Endothelial cell of umbilical vein (primary cell): ENCODE measurements at regions not wholly inside any gene's neighbourhood (a gene's known extent, or its start where the extent isn't known, plus 50 kb on each side); places are given as distances from the start of the nearest gene placed in this dataset.
A peak's percentile ranks its signal among the peaks of the same experiment; 100 is the strongest.

Source experiments
- BruUV-seq: library from RNA; stranded (reverse); fragments of 400-500 nt; replicated peaks from 2 replicates; lab custom pipeline; 2021; lab: Mats Ljungman, UMichigan
- CTCF ChIA-PET: fragments of 300-600, 350-600 bp; sonication (Branson Sonifier 250); formaldehyde crosslinking; loops from one replicate; lab custom pipeline; 2021; ENCODE audit warnings: antibody characterized with exemption, inconsistent platforms; lab: Charles Lee
- POLR2A ChIA-PET: fragments of 300-600, 350-600 bp; sonication (Branson Sonifier 250); formaldehyde crosslinking; loops from one replicate; lab custom pipeline; 2021; ENCODE audit warnings: antibody characterized with exemption, inconsistent platforms; lab: Charles Lee
- DNase-seq: peaks from one replicate; pipeline ENCODE4 v3.0.0-alpha.2; 2011; ENCODE audit warnings: low read depth, low spot score
- FAIRE-seq: peaks from 2 replicates; lab custom pipeline; 2011; peaks lifted over from hg19 to GRCh38; lab: Jason Lieb, UNC
- H2AFZ ChIP-seq: 2 replicates; pipeline ENCODE4 v1.6.0; 2012; ENCODE audit warnings: low read depth, low read length, control low read depth, inconsistent platforms
- H3K27ac ChIP-seq: 2 replicates; pipeline ENCODE4 v1.5.1; 2011; ENCODE audit warnings: low read depth, mild to moderate bottlenecking, control low read depth, low read length, moderate library complexity; ENCODE audit not compliant: insufficient read depth
- H3K27me3 ChIP-seq, 2 experiments: 2 replicates each; pipeline versions ENCODE4 v1.6.0 to v1.6.1; 2011; ENCODE audit warnings: low read length in 2 of 2, mixed read lengths in 1 of 2; ENCODE audit not compliant: control insufficient read depth in 2 of 2, insufficient read depth in 2 of 2
- H3K36me3 ChIP-seq, 2 experiments: 2 replicates in 1 of 2; 3 replicates in 1 of 2; pipeline ENCODE4 v1.5.1; 2011; ENCODE audit warnings: low read length in 2 of 2, mild to moderate bottlenecking in 1 of 2, moderate library complexity in 1 of 2; ENCODE audit not compliant: control insufficient read depth in 2 of 2, insufficient read depth in 2 of 2; ENCODE audit errors: extremely low read depth in 1 of 2
- H3K4me1 ChIP-seq: 3 replicates; pipeline ENCODE4 v1.5.1; 2011; ENCODE audit warnings: mild to moderate bottlenecking, low read length; ENCODE audit not compliant: control insufficient read depth, insufficient read depth; ENCODE audit errors: extremely low read depth
- H3K4me2 ChIP-seq: 2 replicates; pipeline ENCODE4 v1.6.1; 2011; ENCODE audit warnings: low read length, control low read depth, mixed read lengths; ENCODE audit not compliant: insufficient read depth
- H3K4me3 ChIP-seq, 3 experiments: fragments of 200-600 bp in 1 of 3; sonication (generic), shearing (Covaris generic) in 1 of 3; replicated peaks in 1 of 3; 2 replicates each; pipeline ENCODE4 v1.5.1; 2011 to 2016; ENCODE audit warnings: control low read depth in 3 of 3, low read length in 3 of 3, mild to moderate bottlenecking in 2 of 3, inconsistent platforms in 1 of 3, low read depth in 1 of 3, moderate library complexity in 1 of 3; ENCODE audit not compliant: insufficient read depth in 1 of 3
- H3K79me2 ChIP-seq: 2 replicates; pipeline ENCODE4 v1.6.0; 2012; ENCODE audit warnings: low read length, inconsistent platforms; ENCODE audit not compliant: control insufficient read depth, insufficient read depth
- H3K9ac ChIP-seq: replicated peaks from 2 replicates; pipeline ENCODE3; 2011; ENCODE audit warnings: low read length, control low read depth; ENCODE audit not compliant: insufficient read depth; ENCODE audit errors: extremely low read depth
- H3K9me1 ChIP-seq: replicated peaks from 3 replicates; pipeline ENCODE4 v1.6.0; 2011; ENCODE audit warnings: mild to moderate bottlenecking, low read length; ENCODE audit not compliant: control insufficient read depth, insufficient read depth; ENCODE audit errors: extremely low read depth
- H3K9me3 ChIP-seq: replicated peaks from 2 replicates; pipeline ENCODE4 v1.5.1; 2012; ENCODE audit warnings: low read length, inconsistent platforms; ENCODE audit not compliant: control insufficient read depth, insufficient read depth
- H4K20me1 ChIP-seq: replicated peaks from 2 replicates; pipeline ENCODE3; 2011; ENCODE audit warnings: mild to moderate bottlenecking, low read length; ENCODE audit not compliant: control insufficient read depth, insufficient read depth; ENCODE audit errors: extremely low read depth
- EZH2 ChIP-seq: IDR thresholded peaks from 2 replicates; pipeline ENCODE4 v1.6.1; 2012; ENCODE audit warnings: borderline replicate concordance, low read depth, mild to moderate bottlenecking, moderate library complexity, low read length, inconsistent platforms; ENCODE audit not compliant: severe bottlenecking
- FOS ChIP-seq: IDR thresholded peaks from 2 replicates; pipeline ENCODE4 v1.6.1; 2011; ENCODE audit warnings: mild to moderate bottlenecking, low read length, moderate library complexity, borderline replicate concordance; ENCODE audit not compliant: insufficient read depth
- GATA2 ChIP-seq: IDR thresholded peaks from 2 replicates; pipeline ENCODE4 v1.7.0; 2011; ENCODE audit warnings: low read depth, mild to moderate bottlenecking, moderate library complexity, mixed read lengths, low read length; ENCODE audit not compliant: insufficient read length, insufficient read depth
- JUN ChIP-seq: IDR thresholded peaks from 2 replicates; pipeline ENCODE4 v1.6.1; 2011; ENCODE audit warnings: borderline replicate concordance, low read depth; ENCODE audit not compliant: insufficient read length, insufficient read depth
- MAX ChIP-seq: IDR thresholded peaks from 2 replicates; pipeline ENCODE4 v1.6.1; 2011; ENCODE audit not compliant: insufficient read depth, insufficient read length
- MYC ChIP-seq: IDR thresholded peaks from one replicate; pipeline ENCODE4 v1.6.1; 2011; ENCODE audit warnings: mild to moderate bottlenecking, low read depth, low read length
- POLR2A ChIP-seq: IDR thresholded peaks from 2 replicates; pipeline ENCODE4 v1.6.1; 2012; ENCODE audit warnings: low read depth, mild to moderate bottlenecking, control low read depth, low read length
- POLR2AphosphoS5 ChIP-seq: IDR thresholded peaks from 2 replicates; pipeline ENCODE4 v1.6.1; 2012; ENCODE audit warnings: low read depth, mild to moderate bottlenecking, control low read depth, low read length, moderate library complexity; ENCODE audit not compliant: insufficient read depth
- dilution Hi-C: fragments of 300-500 bp; cut with MboI; formaldehyde crosslinking; loops from one replicate; pipeline ENCODE4 v1.15.0; 2019; ENCODE audit warnings: low sequenced_read_pairs; ENCODE audit not compliant: extremely low pct_ligation_motif_present
- intact Hi-C: fragments of 100-400 bp; cut with micrococcal nuclease; formaldehyde crosslinking; loops from one replicate; pipeline ENCODE4 v1.10.0; 2022
- TF ChIP-seq, protein P1 (sequence below), 2 donors: IDR thresholded peaks; 1 replicate in 1 of 2; 2 replicates in 1 of 2; pipeline ENCODE4 v1.5.1; 2011; ENCODE audit warnings: low read length in 2 of 2, mild to moderate bottlenecking in 2 of 2, moderate library complexity in 2 of 2, control low read depth in 1 of 2, inconsistent platforms in 1 of 2, low read depth in 1 of 2; ENCODE audit not compliant: insufficient read depth in 1 of 2; ENCODE audit errors: extremely low read depth in 1 of 2

- CTCF ChIA-PET = no interaction called here
- no peak overlapping the region for H3K27ac ChIP-seq
- no peak for DNase-seq
- FAIRE-seq = no peak
- no peak overlapping the region for H3K4me2 ChIP-seq
- dilution Hi-C loops (no loop called here), intact Hi-C loops (no loop called here)
- no peak overlapping the region for H2AFZ ChIP-seq
- H3K27me3 ChIP-seq = no peaks in the 10 kb centered on the region
- POLR2A ChIA-PET = no interaction called here
- no peaks in the 10 kb centered on the region for H3K4me1 ChIP-seq
- H3K4me3 ChIP-seq = no peak overlapping the region
- no peaks in the 10 kb centered on the region for H3K9me3 ChIP-seq
- no peaks in the 10 kb centered on the region for H4K20me1 ChIP-seq
- no peaks in the 10 kb centered on the region for H3K36me3 ChIP-seq
- TF ChIP-seq JUN = no peak
- no peak for TF ChIP-seq FOS
- no peak for TF ChIP-seq POLR2A
- TF ChIP-seq POLR2AphosphoS5 = no peak
- no peak overlapping the region for H3K9ac ChIP-seq
- H3K9me1 ChIP-seq = no peaks in the 10 kb centered on the region
- no TSS peak for BruUV-seq
- H3K79me2 ChIP-seq = no peaks in the 10 kb centered on the region
These were observed 233.3 kb upstream of the DACH1 start for GRCh38 chr13:72100339-72100738.

- no peaks in the 10 kb centered on the region for H3K9me1 ChIP-seq
- CTCF ChIA-PET = no interaction called here
- intact Hi-C loops = no loop called here
These were observed 230.6 kb upstream of the DACH1 start for GRCh38 chr13:72097568-72097967.

More at GRCh38 chr13:72097568-72097967, 230.6 kb upstream of the DACH1 start:
- Histone ChIP-seq H4K20me1 (no peaks in the 10 kb centered on the region), H2AFZ (peak overlapping the region; percentile 44), H3K9ac (no peak overlapping the region), H3K4me3 (no peak overlapping the region), H3K36me3 (no peaks in the 10 kb centered on the region), H3K27ac (no peak overlapping the region), H3K27me3 (no peaks in the 10 kb centered on the region), H3K4me2 (no peak overlapping the region), H3K79me2 (no peaks in the 10 kb centered on the region), H3K4me1 (no peaks in the 10 kb centered on the region), H3K9me3 (no peaks in the 10 kb centered on the region)
- POLR2A ChIA-PET = no interaction called here
- DNase-seq (no peak), FAIRE-seq (no peak)
- BruUV-seq = no TSS peak
- no peak for TF ChIP-seq EZH2
- no peak for TF ChIP-seq MAX
- TF ChIP-seq JUN = no peak
- TF ChIP-seq GATA2 = no peak
- TF ChIP-seq POLR2AphosphoS5 = no peak
- no peak for TF ChIP-seq FOS
- no peak for TF ChIP-seq POLR2A
- TF ChIP-seq, protein P1, sequence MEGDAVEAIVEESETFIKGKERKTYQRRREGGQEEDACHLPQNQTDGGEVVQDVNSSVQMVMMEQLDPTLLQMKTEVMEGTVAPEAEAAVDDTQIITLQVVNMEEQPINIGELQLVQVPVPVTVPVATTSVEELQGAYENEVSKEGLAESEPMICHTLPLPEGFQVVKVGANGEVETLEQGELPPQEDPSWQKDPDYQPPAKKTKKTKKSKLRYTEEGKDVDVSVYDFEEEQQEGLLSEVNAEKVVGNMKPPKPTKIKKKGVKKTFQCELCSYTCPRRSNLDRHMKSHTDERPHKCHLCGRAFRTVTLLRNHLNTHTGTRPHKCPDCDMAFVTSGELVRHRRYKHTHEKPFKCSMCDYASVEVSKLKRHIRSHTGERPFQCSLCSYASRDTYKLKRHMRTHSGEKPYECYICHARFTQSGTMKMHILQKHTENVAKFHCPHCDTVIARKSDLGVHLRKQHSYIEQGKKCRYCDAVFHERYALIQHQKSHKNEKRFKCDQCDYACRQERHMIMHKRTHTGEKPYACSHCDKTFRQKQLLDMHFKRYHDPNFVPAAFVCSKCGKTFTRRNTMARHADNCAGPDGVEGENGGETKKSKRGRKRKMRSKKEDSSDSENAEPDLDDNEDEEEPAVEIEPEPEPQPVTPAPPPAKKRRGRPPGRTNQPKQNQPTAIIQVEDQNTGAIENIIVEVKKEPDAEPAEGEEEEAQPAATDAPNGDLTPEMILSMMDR (IDR thresholded peaks at IDR 0.05; ENCODE audit: extremely low read depth in 1 of 2, insufficient read depth in 1 of 2, low read depth in 1 of 2, low read length in 2 of 2) = no peak
- TF ChIP-seq MYC = no peak
- dilution Hi-C loops = no loop called here
